Ishikawa (cell line): ENCODE measurements at regions not wholly inside any gene's neighbourhood (a gene's known extent, or its start where the extent isn't known, plus 50 kb on each side); places are given as distances from the start of the nearest gene placed in this dataset.

ENCODE experiments used
- CEBPB ChIP-seq: IDR thresholded peaks from 2 replicates; pipeline ENCODE4 v1.6.1; 2012
- CREB1 ChIP-seq: IDR thresholded peaks from 2 replicates; pipeline ENCODE4 v1.6.1; 2012; ENCODE audit warnings: low read depth
- EGR1 ChIP-seq: IDR thresholded peaks from 2 replicates; pipeline ENCODE4 v1.6.1; 2012
- EP300 ChIP-seq: IDR thresholded peaks from 2 replicates; pipeline ENCODE4 v1.6.1; 2012; ENCODE audit warnings: borderline replicate concordance
- FOXM1 ChIP-seq: IDR thresholded peaks from 2 replicates; pipeline ENCODE4 v1.6.1; 2012; ENCODE audit warnings: low read depth, borderline replicate concordance
- NFIC ChIP-seq: IDR thresholded peaks from 2 replicates; pipeline ENCODE4 v1.6.1; 2012
- RAD21 ChIP-seq: IDR thresholded peaks from 2 replicates; pipeline ENCODE4 v1.6.1; 2012; ENCODE audit warnings: low read depth
- TAF1 ChIP-seq: IDR thresholded peaks from 2 replicates; pipeline ENCODE4 v1.6.1; 2012; ENCODE audit warnings: low read depth, mild to moderate bottlenecking
- TCF12 ChIP-seq: IDR thresholded peaks from 2 replicates; pipeline ENCODE4 v1.6.1; 2012; ENCODE audit warnings: low read depth
- TEAD4 ChIP-seq: IDR thresholded peaks from 2 replicates; pipeline ENCODE4 v1.6.1; 2012
- YY1 ChIP-seq: IDR thresholded peaks from 2 replicates; pipeline ENCODE4 v1.6.1; 2012; ENCODE audit warnings: low read depth
- ZBTB7A ChIP-seq: IDR thresholded peaks from 2 replicates; pipeline ENCODE4 v1.6.1; 2012; ENCODE audit warnings: low read depth
- TF ChIP-seq, protein P1 (sequence below): IDR thresholded peaks from 2 replicates; pipeline ENCODE4 v1.6.1; 2012
- TF ChIP-seq, protein P2 (sequence below): IDR thresholded peaks from 2 replicates; pipeline ENCODE4 v1.6.1; 2012; ENCODE audit warnings: low read depth, mild to moderate bottlenecking
- TF ChIP-seq, protein P3 (sequence below): IDR thresholded peaks from 2 replicates; pipeline ENCODE4 v1.6.1; 2012

DNA sequence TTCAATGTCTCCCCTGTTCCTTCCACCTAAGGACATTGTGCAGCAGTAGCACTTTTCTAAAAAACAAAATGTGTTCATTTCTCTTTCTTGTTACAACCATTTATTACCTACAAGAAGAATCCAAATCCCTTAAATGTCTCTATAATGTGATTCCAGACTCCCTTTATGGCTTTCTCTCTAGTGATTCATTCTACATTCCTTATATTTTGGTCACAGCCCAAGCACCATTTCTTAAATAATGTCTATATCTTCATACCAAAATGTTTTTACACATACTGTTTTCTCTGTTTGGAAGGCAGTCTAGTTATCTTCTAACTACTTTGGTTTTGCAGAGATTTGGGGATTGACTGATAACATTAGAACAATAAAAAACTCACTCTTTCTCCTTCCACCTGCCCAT is 1037.3 kb upstream of the FLRT2 start:
- TF ChIP-seq ZBTB7A (no peak), RAD21 (no peak), CEBPB (no peak), TEAD4 (no peak), CREB1 (no peak), EP300 (no peak), EGR1 (no peak), TCF12 (no peak), NFIC (no peak), FOXM1 (no peak), TAF1 (no peak), YY1 (no peak)
- TF ChIP-seq, protein P1, sequence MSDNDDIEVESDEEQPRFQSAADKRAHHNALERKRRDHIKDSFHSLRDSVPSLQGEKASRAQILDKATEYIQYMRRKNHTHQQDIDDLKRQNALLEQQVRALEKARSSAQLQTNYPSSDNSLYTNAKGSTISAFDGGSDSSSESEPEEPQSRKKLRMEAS = no peak
- TF ChIP-seq, protein P2, sequence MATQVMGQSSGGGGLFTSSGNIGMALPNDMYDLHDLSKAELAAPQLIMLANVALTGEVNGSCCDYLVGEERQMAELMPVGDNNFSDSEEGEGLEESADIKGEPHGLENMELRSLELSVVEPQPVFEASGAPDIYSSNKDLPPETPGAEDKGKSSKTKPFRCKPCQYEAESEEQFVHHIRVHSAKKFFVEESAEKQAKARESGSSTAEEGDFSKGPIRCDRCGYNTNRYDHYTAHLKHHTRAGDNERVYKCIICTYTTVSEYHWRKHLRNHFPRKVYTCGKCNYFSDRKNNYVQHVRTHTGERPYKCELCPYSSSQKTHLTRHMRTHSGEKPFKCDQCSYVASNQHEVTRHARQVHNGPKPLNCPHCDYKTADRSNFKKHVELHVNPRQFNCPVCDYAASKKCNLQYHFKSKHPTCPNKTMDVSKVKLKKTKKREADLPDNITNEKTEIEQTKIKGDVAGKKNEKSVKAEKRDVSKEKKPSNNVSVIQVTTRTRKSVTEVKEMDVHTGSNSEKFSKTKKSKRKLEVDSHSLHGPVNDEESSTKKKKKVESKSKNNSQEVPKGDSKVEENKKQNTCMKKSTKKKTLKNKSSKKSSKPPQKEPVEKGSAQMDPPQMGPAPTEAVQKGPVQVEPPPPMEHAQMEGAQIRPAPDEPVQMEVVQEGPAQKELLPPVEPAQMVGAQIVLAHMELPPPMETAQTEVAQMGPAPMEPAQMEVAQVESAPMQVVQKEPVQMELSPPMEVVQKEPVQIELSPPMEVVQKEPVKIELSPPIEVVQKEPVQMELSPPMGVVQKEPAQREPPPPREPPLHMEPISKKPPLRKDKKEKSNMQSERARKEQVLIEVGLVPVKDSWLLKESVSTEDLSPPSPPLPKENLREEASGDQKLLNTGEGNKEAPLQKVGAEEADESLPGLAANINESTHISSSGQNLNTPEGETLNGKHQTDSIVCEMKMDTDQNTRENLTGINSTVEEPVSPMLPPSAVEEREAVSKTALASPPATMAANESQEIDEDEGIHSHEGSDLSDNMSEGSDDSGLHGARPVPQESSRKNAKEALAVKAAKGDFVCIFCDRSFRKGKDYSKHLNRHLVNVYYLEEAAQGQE = no peak
- TF ChIP-seq, protein P3, sequence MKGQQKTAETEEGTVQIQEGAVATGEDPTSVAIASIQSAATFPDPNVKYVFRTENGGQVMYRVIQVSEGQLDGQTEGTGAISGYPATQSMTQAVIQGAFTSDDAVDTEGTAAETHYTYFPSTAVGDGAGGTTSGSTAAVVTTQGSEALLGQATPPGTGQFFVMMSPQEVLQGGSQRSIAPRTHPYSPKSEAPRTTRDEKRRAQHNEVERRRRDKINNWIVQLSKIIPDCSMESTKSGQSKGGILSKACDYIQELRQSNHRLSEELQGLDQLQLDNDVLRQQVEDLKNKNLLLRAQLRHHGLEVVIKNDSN = no peak

DNA sequence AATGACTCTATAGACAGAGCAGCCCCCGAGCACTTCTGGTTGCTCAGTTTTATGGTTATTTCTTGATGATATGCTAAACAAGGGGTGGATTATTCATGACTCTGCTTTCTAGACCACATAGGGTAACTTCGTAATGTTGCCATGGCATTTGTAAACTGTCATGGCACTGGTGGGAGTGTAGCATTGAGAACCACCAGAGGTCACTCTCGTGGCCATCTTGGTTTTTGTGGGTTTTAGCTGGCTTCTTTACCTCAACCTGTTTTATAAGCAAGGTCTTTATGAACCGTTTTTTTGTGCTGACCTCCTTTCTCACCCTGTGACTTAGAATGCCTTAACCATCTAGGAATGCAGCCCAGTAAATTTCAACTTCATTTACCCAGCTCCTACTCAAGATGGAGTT is 1036.2 kb upstream of the FLRT2 start:
- TF ChIP-seq CEBPB = no peak
- TF ChIP-seq TEAD4 = no peak
- no peak for TF ChIP-seq TAF1
- TF ChIP-seq NFIC = no peak
- TF ChIP-seq, protein P3 = no peak
- no peak for TF ChIP-seq EGR1
- TF ChIP-seq YY1 = no peak
- TF ChIP-seq RAD21 = no peak
- TF ChIP-seq CREB1 = no peak
- no peak for TF ChIP-seq TCF12
- no peak for TF ChIP-seq FOXM1
- TF ChIP-seq EP300 = no peak
- TF ChIP-seq ZBTB7A = no peak
- TF ChIP-seq, protein P1 = no peak
- TF ChIP-seq, protein P2 = no peak

GRCh38 chr14:84496677-84497076 is 1033.3 kb upstream of the FLRT2 start:
- TF ChIP-seq CREB1 (no peak), EGR1 (no peak), NFIC (no peak), CEBPB (no peak), ZBTB7A (no peak), FOXM1 (no peak), EP300 (no peak)
- TF ChIP-seq, protein P1 = no peak
- TF ChIP-seq, protein P2 = no peak
- TF ChIP-seq, protein P3 = no peak

GRCh38 chr14:84519836-84520235 is 1010.1 kb upstream of the FLRT2 start:
- TF ChIP-seq CREB1 (no peak), RAD21 (no peak), TEAD4 (no peak), FOXM1 (no peak), YY1 (no peak), EGR1 (no peak), ZBTB7A (no peak), CEBPB (no peak), NFIC (no peak), TAF1 (no peak), TCF12 (no peak), EP300 (no peak)
- TF ChIP-seq, protein P3 = no peak
- TF ChIP-seq, protein P2 = no peak
- TF ChIP-seq, protein P1 = no peak
